ENCODE measurements at regions not wholly inside any gene's neighbourhood (a gene's known extent, or its start where the extent isn't known, plus 50 kb on each side); places are given as distances from the start of the nearest gene placed in this dataset.
"Not testable (repeated sequence)": the region's sequence is repeated elsewhere in the genome, so short reads cannot be mapped to it uniquely, and the experiment has no call there.

DNA sequence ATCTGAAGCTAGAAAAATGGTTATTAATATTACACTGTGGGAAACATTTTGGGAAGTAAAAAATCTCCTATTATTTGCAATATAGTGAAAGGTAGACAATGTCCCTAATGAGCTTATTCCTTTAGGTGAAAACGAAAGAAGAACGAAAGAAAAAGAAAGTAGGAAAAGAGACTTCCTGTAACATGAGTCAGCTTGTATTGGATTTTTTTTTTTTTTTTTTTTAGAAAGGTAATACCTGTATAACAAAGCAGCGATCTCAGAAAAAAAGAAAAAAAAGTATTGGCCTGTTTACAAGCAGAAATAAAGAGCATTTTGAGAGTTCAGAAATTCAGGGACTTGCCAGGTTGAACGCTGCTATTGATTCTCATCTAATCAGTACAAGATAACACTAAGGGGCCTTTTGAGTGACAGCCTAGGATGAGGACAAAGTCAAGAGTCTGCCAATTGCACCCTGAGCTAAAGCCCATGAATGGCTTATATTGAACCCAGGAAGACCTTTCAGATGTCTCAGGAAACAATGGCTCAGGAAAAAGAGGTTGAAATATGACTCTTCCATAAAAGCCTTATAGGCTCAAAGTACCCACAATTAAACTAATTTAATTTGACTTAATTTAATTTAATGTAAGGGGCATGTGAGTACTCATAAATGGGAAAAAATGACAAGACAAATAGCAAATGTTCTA lies 615.6 kb upstream of the CDH2 start:
- no peak for DNase-seq

DNA sequence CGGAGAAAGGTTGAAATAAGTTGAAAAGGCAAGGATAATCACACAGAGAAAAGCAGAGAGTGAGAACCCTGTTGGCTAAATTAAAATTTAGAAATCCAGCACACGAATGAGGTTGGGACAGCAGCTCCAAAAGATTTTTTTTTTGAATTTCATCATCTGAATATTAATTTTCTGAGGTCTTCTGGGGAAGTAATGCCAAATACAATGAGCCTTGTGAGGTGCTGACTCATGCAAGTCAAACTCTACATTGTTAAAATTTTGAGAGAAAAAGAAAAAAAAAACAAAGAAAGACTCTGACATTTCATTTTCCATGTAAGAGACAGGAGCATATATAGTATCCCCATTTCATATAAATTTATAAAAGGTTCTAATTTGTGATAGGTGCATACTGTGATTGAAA lies 614.2 kb upstream of the CDH2 start:
- no peak for DNase-seq

DNA sequence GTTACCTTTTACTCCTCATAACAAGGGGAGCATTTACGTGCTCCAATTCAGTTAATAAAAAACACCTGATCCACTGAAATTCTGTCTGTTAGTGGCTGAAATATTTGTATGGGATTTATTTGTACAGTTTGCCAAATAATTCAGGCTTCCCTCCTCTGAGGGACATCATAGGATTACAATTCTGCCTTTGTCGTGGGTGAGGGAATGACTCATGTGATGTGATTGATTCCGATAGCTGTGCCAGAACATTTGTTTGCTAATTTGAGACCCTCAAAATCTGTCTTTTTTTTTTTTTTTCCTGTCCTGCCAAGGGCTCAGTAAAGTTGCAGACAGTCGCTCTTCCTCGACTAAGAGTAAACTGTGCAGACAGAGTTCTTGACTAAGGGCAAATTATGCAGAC lies 612.6 kb upstream of the CDH2 start:
- no peak for DNase-seq

DNA sequence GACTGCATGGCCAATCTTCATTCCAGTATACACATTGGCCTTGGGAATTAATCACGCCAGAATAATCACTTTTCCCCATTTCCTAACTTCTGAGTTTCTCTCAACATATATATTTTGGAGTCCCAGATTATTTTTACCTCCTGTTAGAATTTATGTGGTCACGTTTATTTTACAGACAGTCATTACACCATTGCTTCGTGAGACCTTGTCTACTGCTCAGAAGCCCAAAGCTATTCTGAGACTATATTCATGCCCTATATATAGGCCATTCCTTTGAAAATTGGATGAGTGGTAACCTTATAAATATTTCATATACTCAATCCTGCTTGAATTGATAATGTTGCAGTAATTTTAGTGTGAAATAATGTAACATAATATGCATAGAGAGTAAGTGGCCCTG lies 610.0 kb upstream of the CDH2 start:
- DNase-seq: no peak

DNA sequence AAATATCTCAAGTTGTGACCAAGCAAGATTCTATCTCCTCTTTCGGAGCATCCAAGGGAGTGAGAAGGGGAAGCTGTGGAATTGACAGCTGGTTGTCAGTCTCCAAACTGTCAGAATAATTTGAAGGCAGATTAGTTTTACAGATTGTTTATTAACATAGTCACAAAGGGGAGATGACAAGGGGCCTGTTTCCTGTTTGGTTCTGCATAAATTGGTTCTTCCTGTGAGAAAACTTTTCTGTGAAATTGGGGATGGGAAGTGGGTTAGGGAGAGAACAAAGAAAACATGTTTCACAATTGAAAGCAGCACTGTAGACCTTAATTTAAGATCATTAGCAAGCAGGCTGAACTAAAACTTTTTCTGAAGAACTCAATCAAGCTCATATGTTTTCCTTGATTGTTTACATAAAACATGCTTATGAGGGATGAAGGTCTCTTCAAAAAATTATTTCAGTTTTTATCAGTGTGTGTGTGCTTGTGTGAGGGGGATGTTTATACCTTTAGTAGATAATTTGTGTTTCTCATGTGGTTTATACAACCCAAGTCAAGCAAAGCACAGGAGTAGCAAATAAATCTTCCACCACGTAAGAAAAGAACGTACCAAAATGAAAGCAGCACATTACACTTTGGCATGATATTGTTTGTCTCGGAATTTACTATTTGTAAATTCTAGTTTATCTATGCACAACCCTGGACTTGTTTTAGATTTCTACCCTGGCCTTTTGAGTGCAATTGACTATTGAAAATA lies 604.9 kb upstream of the CDH2 start:
- no peak for DNase-seq

DNA sequence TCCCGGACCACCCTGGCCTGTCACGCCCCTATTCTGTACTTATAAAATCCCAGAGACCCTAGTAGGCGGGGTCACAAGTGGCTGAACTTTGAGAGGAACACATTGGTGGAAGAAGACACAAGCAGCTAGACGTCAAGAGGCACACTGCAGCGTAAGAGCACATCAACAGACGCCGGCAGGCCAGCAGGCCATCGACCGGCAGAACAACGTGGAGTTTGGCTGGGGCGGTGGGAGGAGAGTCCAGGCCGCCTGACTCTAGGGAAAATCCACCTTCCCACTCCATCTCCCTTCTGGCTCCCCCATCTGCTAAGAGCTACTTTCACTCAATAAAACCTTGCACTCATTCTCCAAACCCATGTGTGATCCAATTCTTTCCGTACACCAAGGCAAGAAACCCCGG lies 601.8 kb upstream of the CDH2 start:
- no peak for DNase-seq

DNA sequence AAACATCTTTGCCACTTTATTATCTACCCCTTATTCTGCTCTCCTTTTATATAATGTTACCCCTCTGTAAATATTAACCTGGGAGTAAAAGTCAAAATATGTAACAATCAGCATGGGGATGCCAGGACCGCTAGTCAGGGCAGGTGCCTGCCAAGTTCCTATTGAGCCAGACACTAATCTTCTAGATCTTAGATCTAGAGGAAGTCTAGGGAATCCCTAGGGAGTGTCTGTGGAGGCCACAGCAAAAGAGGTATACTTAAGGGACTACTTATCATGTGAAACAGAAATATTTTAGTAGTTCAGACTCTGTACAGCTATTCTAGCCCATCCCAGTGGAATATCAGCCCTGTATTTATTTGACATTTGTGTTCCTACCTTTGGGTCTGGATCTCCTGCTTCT lies 600.8 kb upstream of the CDH2 start:
- DNase-seq: no peak

DNA sequence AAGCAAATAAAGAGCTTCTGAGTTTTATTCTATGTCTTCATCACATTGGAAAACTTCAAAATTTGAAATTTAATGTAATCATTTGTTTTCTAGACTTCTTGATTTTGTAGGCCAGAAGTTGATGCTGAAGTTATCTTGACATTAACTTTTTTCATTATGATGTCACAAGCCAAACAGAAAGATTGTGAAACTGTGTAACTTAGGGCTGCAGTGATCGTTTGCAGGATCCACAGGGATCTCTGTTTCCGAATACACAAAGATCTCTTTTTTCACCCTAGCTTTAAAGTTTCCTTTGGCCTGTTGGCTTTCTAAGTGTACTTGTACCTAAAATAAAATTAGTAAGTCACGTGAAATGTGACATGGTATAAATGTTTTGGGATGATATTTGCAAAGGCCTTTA lies 594.9 kb upstream of the CDH2 start:
- no peak for DNase-seq

DNA sequence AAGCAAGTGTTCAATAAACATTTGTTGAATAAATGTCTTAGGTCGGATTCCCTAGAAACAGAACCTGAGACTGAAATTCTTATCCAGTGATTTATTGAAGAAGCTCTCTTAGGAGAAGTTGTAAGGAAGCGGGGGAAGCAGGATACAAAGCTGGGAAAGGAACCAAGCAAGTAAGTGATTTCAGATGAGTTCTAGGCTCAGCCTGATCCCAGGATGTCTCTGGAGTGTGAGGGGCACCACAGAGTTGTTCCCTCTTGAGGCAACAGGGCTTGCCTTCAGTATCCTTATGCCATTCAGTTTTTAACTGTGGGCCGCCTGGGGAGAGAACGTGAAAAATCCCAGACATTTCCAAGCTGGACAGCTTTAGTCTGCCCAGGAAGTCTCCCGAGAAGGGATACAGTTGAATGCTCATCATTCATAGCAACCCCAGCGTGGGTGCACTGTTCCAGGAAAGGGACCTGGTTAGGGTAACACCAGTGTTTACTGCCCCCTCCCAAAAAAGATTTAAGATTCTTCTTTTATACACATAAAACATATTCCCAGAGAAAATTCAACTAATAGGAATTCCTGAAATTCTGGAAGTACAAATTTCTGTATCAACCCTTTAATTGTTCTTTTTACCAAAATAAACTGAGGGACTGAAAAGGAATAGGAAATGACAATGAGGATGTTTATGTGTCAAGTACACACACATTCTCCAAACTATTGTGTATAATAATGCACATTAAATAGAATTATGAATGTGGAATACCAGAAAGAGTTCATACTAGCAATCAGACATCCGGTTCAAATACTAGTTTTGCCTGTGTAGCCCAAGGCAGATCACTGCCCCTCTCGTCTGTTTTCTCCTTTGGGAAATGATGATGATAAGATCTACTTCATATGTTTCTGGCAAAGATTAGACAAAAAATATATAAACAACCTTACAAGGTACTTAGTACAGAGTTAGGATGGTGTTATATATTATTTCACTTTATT lies 592.1 kb upstream of the CDH2 start:
- no peak for DNase-seq

DNA sequence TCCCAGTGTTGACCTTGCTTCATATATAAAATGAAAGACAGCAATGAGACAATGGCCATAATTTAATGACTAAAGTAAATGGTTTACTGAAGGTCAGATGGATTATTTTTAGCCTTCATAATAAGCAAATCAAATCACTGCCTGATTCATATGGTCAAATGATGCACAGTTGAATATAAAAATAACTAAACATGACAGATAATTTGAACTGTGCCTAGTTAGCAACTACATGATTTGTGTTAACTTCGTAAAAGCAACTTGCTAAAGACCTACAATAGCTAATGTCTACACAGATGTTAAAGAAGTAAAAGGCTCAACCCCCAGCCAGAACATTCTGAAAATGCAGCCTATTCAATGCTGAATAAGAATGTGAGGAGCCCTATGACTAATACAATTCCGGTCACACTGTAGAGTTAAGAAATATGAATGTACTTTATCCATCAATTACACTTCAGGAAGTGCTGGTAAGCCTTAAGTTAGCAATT lies 590.8 kb upstream of the CDH2 start:
- DNase-seq: no peak

DNA sequence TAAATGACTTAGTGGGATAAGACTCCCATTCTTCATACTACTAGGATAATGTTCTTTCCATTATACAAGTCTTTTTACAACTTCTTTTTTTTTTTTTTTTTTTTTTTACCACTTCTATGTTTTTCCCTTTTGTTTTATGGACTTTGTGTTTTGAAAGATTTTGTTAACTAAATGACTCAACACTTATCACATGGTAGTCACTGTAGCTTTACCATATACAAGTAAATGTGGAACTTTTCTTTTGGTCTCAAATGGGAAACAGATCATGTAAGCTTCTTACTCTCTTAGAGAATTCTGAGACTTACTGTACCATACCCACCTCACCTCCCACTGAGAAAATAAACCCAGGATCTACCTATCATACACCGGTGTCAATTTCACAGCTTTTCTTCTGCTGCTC lies 590.3 kb upstream of the CDH2 start:
- DNase-seq: no peak

DNA sequence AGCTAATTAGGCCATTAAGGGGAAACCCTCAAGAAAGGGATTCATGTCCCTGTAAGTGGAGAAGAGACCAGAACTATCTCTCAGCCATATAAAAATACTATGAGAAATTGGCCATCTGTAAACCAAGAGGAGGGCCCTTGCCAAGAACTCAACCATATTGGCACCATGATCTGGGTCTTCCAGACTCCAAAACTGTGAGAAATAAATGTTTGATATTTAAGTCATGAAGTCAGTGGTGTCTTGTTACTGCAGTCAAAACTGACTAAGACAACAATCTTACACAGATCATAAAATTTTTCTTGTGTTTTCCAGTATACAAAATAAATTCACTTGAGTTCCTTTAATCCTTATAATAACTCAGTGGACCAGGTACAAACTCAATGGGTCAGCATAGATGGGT lies 589.8 kb upstream of the CDH2 start:
- no peak for DNase-seq

DNA sequence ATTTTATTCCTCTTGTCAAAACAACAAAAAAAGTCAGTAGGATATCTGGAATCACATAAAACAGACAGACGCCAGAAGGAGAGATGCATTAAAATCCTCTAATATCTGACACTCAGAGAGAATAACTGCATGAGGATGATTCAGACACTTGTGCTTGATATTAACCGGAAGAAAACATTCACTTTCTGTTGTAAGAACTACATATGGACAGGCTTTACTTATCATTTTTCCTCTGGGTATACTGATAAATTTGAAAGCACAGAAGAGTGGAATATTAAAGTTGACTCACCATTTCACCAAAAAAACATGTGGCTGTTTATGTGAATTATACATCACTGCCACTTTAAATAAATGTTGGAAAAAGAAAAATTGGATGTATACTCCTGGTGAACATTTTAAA lies 589.1 kb upstream of the CDH2 start:
- no peak for DNase-seq

DNA sequence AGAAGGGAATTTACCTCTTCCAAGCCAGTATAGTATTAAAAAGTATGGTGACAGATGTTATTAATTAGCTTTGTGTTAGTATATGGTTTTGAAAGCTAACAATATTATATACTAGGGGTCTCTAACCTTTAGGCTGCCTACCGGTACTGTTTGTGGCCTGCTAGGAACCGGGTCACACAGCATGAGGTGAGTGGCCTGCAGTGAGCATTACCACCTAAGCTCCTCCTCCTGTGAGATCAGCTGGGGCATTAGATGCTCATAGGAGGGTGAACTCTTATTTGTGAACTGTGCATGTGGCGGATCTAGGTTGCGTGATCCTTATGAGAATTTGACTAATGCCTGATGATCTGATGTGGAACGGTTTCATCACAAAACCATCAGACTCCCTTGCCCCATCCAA lies 583.4 kb upstream of the CDH2 start:
- no peak for DNase-seq

DNA sequence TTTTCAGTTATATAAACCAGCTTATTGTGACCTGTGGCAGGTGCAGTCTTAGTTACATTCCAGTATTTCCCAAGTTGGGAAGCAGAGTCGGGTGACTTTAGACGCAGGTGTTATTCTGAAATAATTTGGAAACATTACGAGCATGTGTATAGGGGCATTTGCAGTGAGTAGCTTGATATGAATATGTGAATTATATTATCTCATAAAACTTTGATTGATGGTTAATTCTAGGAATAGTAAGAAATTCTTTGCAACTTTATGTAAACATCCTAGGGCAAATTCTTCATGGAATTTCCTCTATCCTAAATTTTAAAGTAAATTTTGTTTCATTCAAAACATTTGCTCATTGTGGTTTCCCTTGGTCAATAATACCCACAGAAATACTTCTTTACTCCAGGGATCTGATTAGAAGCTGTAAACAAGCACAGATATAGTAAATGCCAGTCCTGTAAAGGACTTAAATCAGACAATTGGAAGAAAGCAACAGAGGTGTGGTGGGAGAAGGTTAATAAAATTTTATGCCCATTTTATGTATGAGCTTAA lies 580.6 kb upstream of the CDH2 start:
- no peak for DNase-seq

DNA sequence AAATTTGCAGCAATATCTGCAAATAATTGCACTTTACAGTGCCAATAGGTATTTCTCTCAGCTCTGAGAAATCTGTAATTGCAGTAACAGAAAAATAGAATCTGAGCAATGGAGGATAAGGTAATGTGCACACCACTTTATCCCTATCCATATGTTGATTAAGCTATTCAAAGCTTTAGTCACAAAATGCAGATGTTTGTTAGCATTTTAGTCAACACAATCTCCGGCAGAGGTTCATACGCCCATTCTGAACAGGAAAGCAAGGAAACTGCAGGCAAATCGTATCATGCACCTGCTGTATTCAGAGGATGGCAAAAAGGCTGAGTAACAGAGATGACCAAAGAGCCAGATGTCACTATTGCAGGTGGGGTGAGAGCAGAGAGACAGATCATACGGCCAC lies 566.2 kb upstream of the CDH2 start:
- no peak for DNase-seq

DNA sequence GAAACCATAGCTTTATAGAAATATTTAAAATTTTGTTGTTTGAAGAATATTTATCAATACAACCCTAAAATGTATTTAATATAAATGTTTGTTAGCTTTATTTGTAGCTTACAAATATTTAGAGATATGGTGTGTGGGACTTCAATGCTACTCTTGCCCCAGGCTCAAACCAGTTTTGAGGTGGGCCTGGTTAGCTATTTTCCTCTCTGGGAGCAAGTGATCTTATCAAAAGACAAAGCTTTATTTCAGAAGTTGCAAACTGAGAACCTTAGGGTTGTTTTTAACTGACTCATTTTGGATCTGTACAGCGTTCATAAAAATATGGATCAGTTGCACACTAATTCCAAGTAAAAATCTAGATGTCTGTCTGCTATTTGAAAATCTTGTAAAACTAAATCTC lies 563.6 kb upstream of the CDH2 start:
- DNase-seq: no peak

DNA sequence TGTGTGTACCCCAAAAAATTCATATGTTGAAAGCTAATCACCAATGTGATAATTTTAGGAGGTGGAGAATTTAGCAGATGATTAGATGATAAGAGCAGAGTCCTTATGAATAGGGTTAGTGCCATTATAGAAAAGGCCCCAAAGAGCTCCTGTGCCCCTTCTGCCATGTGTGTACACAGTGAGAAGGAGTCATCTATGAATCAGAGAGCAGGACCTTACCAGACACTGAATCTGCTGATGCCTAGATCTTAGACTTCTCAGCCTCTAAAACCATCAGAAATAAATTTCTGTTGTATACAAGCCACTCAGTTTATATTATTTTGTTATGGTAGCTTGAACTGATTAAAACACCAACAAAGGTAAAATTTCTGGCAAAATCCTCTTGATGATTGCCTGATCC lies 560.0 kb upstream of the CDH2 start:
- no peak for DNase-seq

DNA sequence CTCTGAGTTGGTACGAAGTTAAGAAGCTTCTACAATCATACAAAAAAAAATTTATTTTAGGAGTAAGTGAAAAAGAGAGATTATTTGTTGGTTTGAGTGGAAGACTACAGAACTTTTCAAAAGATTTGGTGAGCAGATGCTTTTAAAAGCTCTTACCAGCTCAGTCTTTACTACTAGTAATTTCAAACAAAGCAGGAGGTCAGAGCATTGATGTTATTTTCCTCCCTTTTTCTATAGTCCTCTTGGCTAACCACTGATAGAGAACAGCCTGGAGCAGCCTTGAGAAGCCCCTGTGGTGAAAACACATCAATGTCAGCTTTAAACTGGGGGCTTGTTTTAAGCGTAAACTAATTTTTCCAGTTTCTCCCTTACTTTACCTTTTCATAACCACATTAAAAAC lies 559.3 kb upstream of the CDH2 start:
- DNase-seq: peak; percentile 65

DNA sequence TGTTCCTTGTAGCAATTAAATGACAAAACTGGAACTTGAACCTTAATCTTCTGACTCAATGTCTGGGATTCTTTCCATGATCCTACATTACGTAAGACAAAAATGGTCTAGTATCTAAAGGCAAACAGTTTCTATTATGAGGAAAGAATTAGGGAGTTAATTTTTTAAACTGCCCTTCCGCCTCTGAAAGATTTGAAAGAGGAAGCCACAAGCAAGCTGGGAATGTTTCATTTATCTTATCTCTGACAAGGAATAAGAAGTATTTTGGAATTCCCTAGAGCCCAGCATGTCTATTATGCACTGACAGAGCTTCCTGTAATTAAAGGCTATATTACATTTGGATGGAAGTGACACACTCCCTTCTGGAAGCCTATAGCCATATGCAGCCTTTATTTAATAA lies 558.8 kb upstream of the CDH2 start:
- no peak for DNase-seq

DNA sequence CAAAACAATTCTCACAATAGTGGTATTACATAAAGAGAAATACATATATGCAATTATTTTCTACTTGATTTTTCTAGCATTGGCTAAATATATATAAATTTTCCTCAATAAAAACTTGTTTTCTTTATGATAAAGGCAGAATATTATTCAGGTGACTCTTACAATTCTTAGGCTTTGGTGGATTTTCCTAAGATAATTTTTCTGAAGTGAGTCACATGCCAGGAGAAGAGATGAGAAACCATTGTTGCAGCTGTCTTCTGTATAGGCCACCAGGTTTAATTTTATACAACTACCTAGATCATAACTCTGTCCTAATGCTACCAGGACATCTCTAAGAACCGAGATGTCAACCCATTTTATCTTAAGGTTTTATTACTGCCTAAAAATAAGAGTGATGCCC lies 552.4 kb upstream of the CDH2 start:
- DNase-seq: no peak

DNA sequence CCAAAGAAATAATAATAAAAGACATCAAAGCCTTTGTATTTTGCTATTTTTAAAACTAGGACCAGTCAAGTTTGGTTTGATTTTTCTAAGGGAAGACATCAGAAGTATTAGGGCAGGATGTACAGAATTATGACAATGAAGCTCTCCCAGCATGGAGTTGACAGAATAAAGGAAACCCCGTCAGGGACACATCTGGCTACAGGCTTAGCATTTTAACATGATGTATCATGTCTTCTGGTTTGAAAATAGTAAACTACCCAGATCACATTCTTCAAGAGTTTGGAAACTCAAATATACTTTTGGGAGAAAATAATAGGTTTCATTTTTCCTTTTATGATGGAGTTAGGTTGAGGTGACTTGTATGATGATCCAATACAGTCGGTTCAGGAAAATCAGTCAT lies 552.0 kb upstream of the CDH2 start:
- DNase-seq: no peak

DNA sequence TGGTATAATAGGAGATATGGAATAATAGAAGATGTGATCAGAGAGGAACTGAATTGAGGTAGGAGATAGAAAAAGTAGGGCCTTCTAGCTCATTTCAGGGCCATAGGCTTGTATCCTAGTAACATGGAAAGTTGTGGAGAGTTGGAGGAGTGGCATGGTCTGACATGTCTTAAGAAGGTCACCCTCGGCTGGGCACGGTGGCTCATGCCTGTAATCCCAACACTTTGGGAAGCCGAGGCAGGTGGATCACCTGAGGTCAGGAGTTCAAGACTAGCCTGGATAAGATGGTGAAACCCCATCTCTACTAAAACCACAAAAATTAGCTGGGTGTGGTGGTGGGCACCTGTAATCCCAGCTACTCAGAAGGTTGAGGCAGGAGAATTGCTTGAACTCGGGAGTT lies 550.3 kb upstream of the CDH2 start:
- DNase-seq: not testable (repeated sequence)

All from NCI-H2227 treated with DMSO at 0.1 percent for 48 hours (cell line).